Endothelial cell of umbilical vein (primary cell): ENCODE measurements at regions not wholly inside any gene's neighbourhood (a gene's known extent, or its start where the extent isn't known, plus 50 kb on each side); places are given as distances from the start of the nearest gene placed in this dataset.
"Not testable (repeated sequence)": the region's sequence is repeated elsewhere in the genome, so short reads cannot be mapped to it uniquely, and the experiment has no call there.

Experiments used
- CTCF ChIP-seq, 2 donors: IDR thresholded peaks; 1 replicate in 1 of 2; 2 replicates in 1 of 2; pipeline ENCODE4 v1.5.1; 2011; ENCODE audit warnings: low read length in 2 of 2, mild to moderate bottlenecking in 2 of 2, moderate library complexity in 2 of 2, control low read depth in 1 of 2, inconsistent platforms in 1 of 2, low read depth in 1 of 2; ENCODE audit not compliant: insufficient read depth in 1 of 2; ENCODE audit errors: extremely low read depth in 1 of 2
- EZH2 ChIP-seq: IDR thresholded peaks from 2 replicates; pipeline ENCODE4 v1.6.1; 2012; ENCODE audit warnings: borderline replicate concordance, low read depth, mild to moderate bottlenecking, moderate library complexity, low read length, inconsistent platforms; ENCODE audit not compliant: severe bottlenecking
- GATA2 ChIP-seq: IDR thresholded peaks from 2 replicates; pipeline ENCODE4 v1.7.0; 2011; ENCODE audit warnings: low read depth, mild to moderate bottlenecking, moderate library complexity, mixed read lengths, low read length; ENCODE audit not compliant: insufficient read length, insufficient read depth
- JUN ChIP-seq: IDR thresholded peaks from 2 replicates; pipeline ENCODE4 v1.6.1; 2011; ENCODE audit warnings: borderline replicate concordance, low read depth; ENCODE audit not compliant: insufficient read length, insufficient read depth
- MAX ChIP-seq: IDR thresholded peaks from 2 replicates; pipeline ENCODE4 v1.6.1; 2011; ENCODE audit not compliant: insufficient read depth, insufficient read length
- MYC ChIP-seq: IDR thresholded peaks from one replicate; pipeline ENCODE4 v1.6.1; 2011; ENCODE audit warnings: mild to moderate bottlenecking, low read depth, low read length
- POLR2A ChIP-seq: IDR thresholded peaks from 2 replicates; pipeline ENCODE4 v1.6.1; 2012; ENCODE audit warnings: low read depth, mild to moderate bottlenecking, control low read depth, low read length
- POLR2AphosphoS5 ChIP-seq: IDR thresholded peaks from 2 replicates; pipeline ENCODE4 v1.6.1; 2012; ENCODE audit warnings: low read depth, mild to moderate bottlenecking, control low read depth, low read length, moderate library complexity; ENCODE audit not compliant: insufficient read depth

- not testable (repeated sequence) for TF ChIP-seq CTCF (IDR thresholded peaks at IDR 0.05; ENCODE audit: extremely low read depth in 1 of 2, insufficient read depth in 1 of 2, low read depth in 1 of 2, low read length in 2 of 2); JUN; EZH2; GATA2; POLR2A; POLR2AphosphoS5; MYC; MAX
These were observed 520.5 kb upstream of the PFKP start for GRCh38 chr10:2546894-2547293.
